Neural cell (in vitro differentiated cells): ENCODE measurements at regions not wholly inside any gene's neighbourhood (a gene's known extent, or its start where the extent isn't known, plus 50 kb on each side); places are given as distances from the start of the nearest gene placed in this dataset.

Experiments used
- H2AFZ ChIP-seq: fragments of 200-600, 300-800 bp; sonication (generic), shearing (Covaris generic); 2 replicates; pipeline ENCODE4 v1.6.0; 2014; ENCODE audit warnings: low read depth, mild to moderate bottlenecking, antibody characterized with exemption, low read length, moderate library complexity
- H3F3A ChIP-seq: fragments of 200-600 bp; shearing (Covaris generic); 2 replicates; pipeline ENCODE4 v1.6.1; 2016; ENCODE audit warnings: mild to moderate bottlenecking, moderate library complexity, mixed read lengths, antibody characterized with exemption, low read length; ENCODE audit not compliant: insufficient read depth, poor library complexity, severe bottlenecking
- H3K27ac ChIP-seq: fragments of 200-600, 300-800 bp; sonication (generic), shearing (Covaris generic); 2 replicates; pipeline ENCODE4 v1.5.1; 2014; ENCODE audit warnings: mild to moderate bottlenecking, low read length, moderate library complexity
- H3K27me3 ChIP-seq: fragments of 300-800, 200-600 bp; sonication (generic), shearing (Covaris generic); 2 replicates; pipeline ENCODE4 v1.6.0; 2014; ENCODE audit warnings: mild to moderate bottlenecking, low read depth, low read length, moderate library complexity; ENCODE audit not compliant: insufficient read depth
- H3K36me3 ChIP-seq: fragments of 300-800, 200-600 bp; sonication (generic), shearing (Covaris generic); 2 replicates; pipeline ENCODE4 v1.5.1; 2014; ENCODE audit warnings: mild to moderate bottlenecking, antibody characterized with exemption, low read length, moderate library complexity; ENCODE audit not compliant: insufficient read depth
- H3K4me2 ChIP-seq: fragments of 300-800, 200-600 bp; sonication (generic), shearing (Covaris generic); 2 replicates; pipeline ENCODE4 v1.6.0; 2014; ENCODE audit warnings: mild to moderate bottlenecking, low read length
- H3K4me3 ChIP-seq: fragments of 300-800, 200-600 bp; sonication (generic), shearing (Covaris generic); 2 replicates; pipeline ENCODE4 v1.5.1; 2014; ENCODE audit warnings: mild to moderate bottlenecking, low read length, moderate library complexity
- H3K79me2 ChIP-seq: fragments of 200-600 bp; shearing (Covaris generic); replicated peaks from 2 replicates; pipeline ENCODE4 v1.6.0; 2014; ENCODE audit warnings: mild to moderate bottlenecking, low read length, moderate library complexity; ENCODE audit not compliant: insufficient read depth
- H3K9ac ChIP-seq: fragments of 300-800, 200-600 bp; sonication (generic), shearing (Covaris generic); 2 replicates; pipeline ENCODE4 v1.6.1; 2016; ENCODE audit warnings: mild to moderate bottlenecking, low read length, mixed read lengths
- H3K9me2 ChIP-seq: fragments of 200-600 bp; shearing (Covaris generic); 2 replicates; pipeline ENCODE4 v1.6.1; 2016; ENCODE audit warnings: mild to moderate bottlenecking, low read length, mixed read lengths; ENCODE audit not compliant: insufficient read depth
- H3K9me3 ChIP-seq: fragments of 200-600, 300-800 bp; sonication (generic), shearing (Covaris generic); 2 replicates; pipeline ENCODE4 v1.6.1; 2016; ENCODE audit warnings: mild to moderate bottlenecking, mixed run types, low read length, moderate library complexity, mixed read lengths
- H4K20me1 ChIP-seq: fragments of 200-600 bp; shearing (Covaris generic); 2 replicates; pipeline ENCODE4 v1.6.1; 2016; ENCODE audit warnings: mild to moderate bottlenecking, mixed run types; ENCODE audit not compliant: insufficient read depth
- EP300 ChIP-seq: fragments of 450-650 bp; conservative IDR thresholded peaks from 2 replicates; pipeline ENCODE4 v1.6.1; 2014; ENCODE audit warnings: antibody characterized with exemption, mild to moderate bottlenecking, moderate library complexity; ENCODE audit not compliant: poor library complexity, severe bottlenecking
- EZH2 ChIP-seq: fragments of 200-600, 300-800 bp; shearing (Covaris generic), sonication (generic); IDR thresholded peaks from 2 replicates; pipeline ENCODE4 v1.6.1; 2014; ENCODE audit warnings: antibody characterized with exemption, low read length, borderline replicate concordance, mild to moderate bottlenecking; ENCODE audit not compliant: insufficient read depth, poor library complexity, severe bottlenecking
- MXI1 ChIP-seq: fragments of 450-650 bp; conservative IDR thresholded peaks from 2 replicates; pipeline ENCODE4 v1.6.1; 2014; ENCODE audit warnings: antibody characterized with exemption, mild to moderate bottlenecking; ENCODE audit not compliant: poor library complexity, severe bottlenecking
- POLR2AphosphoS5 ChIP-seq: IDR thresholded peaks from 2 replicates; pipeline ENCODE4 v1.6.1; 2012
- RAD21 ChIP-seq: fragments of 450-650 bp; conservative IDR thresholded peaks from 2 replicates; pipeline ENCODE4 v1.6.1; 2014; ENCODE audit warnings: antibody characterized with exemption, mild to moderate bottlenecking, moderate library complexity
- SMC3 ChIP-seq: fragments of 450-650 bp; conservative IDR thresholded peaks from 2 replicates; pipeline ENCODE4 v1.6.1; 2014; ENCODE audit warnings: antibody characterized with exemption, mild to moderate bottlenecking, moderate library complexity; ENCODE audit not compliant: poor library complexity
- TAF1 ChIP-seq: IDR thresholded peaks from 2 replicates; pipeline ENCODE4 v1.6.1; 2012; ENCODE audit warnings: low read depth
- TF ChIP-seq, protein P1 (sequence below): fragments of 450-650 bp; IDR thresholded peaks from 2 replicates; pipeline ENCODE4 v1.5.1; 2014; ENCODE audit warnings: antibody characterized with exemption, mild to moderate bottlenecking, moderate library complexity; ENCODE audit not compliant: poor library complexity, severe bottlenecking
- TF ChIP-seq, protein P2 (sequence below): IDR thresholded peaks from 2 replicates; pipeline ENCODE4 v1.6.1; 2012; ENCODE audit warnings: borderline replicate concordance

DNA sequence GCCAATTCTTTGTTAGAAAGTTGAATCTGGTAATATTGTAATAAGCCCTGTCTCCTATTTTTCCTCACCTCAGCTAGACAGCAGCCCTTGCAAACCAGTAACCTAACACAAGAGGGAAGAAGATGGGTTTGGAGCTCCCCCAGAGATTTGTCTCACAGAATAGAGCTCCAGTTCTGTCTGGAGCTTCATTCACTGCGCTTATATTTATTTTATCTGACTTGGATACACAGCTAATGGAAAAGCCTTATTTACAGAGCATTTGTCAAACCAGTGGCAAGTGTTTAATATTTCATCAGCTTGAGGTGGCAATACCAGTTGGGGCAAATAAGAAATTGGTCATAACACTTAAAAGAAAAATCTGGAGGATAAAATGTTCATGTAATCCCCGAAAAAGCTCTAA lies 1094.0 kb downstream of the FSCB start:
- Histone ChIP-seq H3K9ac (no peak overlapping the region), H3K9me2 (no peaks in the 10 kb centered on the region), H3K79me2 (no peaks in the 10 kb centered on the region), H3K4me2 (no peak overlapping the region), H3F3A (no peaks in the 10 kb centered on the region), H2AFZ (no peak overlapping the region), H3K4me3 (no peak overlapping the region), H3K36me3 (no peaks in the 10 kb centered on the region), H3K27me3 (no peaks in the 10 kb centered on the region), H3K27ac (no peak overlapping the region), H4K20me1 (no peaks in the 10 kb centered on the region), H3K9me3 (no peaks in the 10 kb centered on the region)
- TF ChIP-seq, protein P1, sequence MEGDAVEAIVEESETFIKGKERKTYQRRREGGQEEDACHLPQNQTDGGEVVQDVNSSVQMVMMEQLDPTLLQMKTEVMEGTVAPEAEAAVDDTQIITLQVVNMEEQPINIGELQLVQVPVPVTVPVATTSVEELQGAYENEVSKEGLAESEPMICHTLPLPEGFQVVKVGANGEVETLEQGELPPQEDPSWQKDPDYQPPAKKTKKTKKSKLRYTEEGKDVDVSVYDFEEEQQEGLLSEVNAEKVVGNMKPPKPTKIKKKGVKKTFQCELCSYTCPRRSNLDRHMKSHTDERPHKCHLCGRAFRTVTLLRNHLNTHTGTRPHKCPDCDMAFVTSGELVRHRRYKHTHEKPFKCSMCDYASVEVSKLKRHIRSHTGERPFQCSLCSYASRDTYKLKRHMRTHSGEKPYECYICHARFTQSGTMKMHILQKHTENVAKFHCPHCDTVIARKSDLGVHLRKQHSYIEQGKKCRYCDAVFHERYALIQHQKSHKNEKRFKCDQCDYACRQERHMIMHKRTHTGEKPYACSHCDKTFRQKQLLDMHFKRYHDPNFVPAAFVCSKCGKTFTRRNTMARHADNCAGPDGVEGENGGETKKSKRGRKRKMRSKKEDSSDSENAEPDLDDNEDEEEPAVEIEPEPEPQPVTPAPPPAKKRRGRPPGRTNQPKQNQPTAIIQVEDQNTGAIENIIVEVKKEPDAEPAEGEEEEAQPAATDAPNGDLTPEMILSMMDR: no peak
- no peak for TF ChIP-seq EZH2
- no peak for TF ChIP-seq RAD21
- TF ChIP-seq, protein P2, sequence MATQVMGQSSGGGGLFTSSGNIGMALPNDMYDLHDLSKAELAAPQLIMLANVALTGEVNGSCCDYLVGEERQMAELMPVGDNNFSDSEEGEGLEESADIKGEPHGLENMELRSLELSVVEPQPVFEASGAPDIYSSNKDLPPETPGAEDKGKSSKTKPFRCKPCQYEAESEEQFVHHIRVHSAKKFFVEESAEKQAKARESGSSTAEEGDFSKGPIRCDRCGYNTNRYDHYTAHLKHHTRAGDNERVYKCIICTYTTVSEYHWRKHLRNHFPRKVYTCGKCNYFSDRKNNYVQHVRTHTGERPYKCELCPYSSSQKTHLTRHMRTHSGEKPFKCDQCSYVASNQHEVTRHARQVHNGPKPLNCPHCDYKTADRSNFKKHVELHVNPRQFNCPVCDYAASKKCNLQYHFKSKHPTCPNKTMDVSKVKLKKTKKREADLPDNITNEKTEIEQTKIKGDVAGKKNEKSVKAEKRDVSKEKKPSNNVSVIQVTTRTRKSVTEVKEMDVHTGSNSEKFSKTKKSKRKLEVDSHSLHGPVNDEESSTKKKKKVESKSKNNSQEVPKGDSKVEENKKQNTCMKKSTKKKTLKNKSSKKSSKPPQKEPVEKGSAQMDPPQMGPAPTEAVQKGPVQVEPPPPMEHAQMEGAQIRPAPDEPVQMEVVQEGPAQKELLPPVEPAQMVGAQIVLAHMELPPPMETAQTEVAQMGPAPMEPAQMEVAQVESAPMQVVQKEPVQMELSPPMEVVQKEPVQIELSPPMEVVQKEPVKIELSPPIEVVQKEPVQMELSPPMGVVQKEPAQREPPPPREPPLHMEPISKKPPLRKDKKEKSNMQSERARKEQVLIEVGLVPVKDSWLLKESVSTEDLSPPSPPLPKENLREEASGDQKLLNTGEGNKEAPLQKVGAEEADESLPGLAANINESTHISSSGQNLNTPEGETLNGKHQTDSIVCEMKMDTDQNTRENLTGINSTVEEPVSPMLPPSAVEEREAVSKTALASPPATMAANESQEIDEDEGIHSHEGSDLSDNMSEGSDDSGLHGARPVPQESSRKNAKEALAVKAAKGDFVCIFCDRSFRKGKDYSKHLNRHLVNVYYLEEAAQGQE: no peak
- TF ChIP-seq SMC3: no peak
- no peak for TF ChIP-seq TAF1
- TF ChIP-seq EP300: no peak
- TF ChIP-seq POLR2AphosphoS5: no peak
- no peak for TF ChIP-seq MXI1

DNA sequence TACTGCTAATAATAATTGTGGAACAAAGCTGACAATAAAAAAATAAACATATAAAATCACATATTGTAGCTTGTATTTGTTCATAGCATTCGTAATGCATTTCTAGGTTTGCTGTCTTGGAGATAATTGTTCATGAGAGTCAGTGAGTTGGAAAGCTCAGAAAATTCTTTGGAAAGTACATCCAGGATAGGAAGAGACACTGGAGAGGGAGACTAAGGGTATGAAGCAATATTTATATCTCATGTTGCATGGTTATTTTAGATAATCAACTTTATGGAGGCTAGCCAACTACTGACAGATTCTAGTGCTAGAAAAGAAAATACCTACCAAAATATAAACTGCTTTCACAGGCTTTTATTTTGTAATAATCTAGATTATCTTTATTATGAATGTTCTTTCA lies 1095.2 kb downstream of the FSCB start:
- no peak overlapping the region for H3K27ac ChIP-seq
- H3K4me2 ChIP-seq: no peak overlapping the region
- H3K9me3 ChIP-seq: no peaks in the 10 kb centered on the region
- no peaks in the 10 kb centered on the region for H3K27me3 ChIP-seq
- H3K79me2 ChIP-seq: no peaks in the 10 kb centered on the region
- H3K4me3 ChIP-seq: no peak overlapping the region
- TF ChIP-seq EZH2: no peak
- TF ChIP-seq, protein P1: no peak
- TF ChIP-seq EP300: no peak
- no peak for TF ChIP-seq SMC3
- no peak for TF ChIP-seq POLR2AphosphoS5
- TF ChIP-seq RAD21: no peak
- TF ChIP-seq MXI1: no peak
- TF ChIP-seq, protein P2: no peak
- no peak overlapping the region for H2AFZ ChIP-seq
- H4K20me1 ChIP-seq: no peaks in the 10 kb centered on the region
- no peaks in the 10 kb centered on the region for H3K9me2 ChIP-seq
- no peaks in the 10 kb centered on the region for H3F3A ChIP-seq
- no peaks in the 10 kb centered on the region for H3K36me3 ChIP-seq
- no peak overlapping the region for H3K9ac ChIP-seq
